Calu3 (cell line): ENCODE measurements at regions not wholly inside any gene's neighbourhood (a gene's known extent, or its start where the extent isn't known, plus 50 kb on each side); places are given as distances from the start of the nearest gene placed in this dataset.

Source experiments
- BruUV-seq: library from RNA; stranded (reverse); fragments of 400-500 nt; replicated peaks from 2 replicates; lab custom pipeline; 2021; lab: Mats Ljungman, UMichigan
- CTCF ChIA-PET: fragments of 300-600 bp; sonication (Branson Sonifier 250); formaldehyde crosslinking; loops from one replicate; lab custom pipeline; 2022; ENCODE audit warnings: antibody characterized with exemption; lab: Charles Lee
- DNase-seq: peaks from one replicate; pipeline ENCODE4 v3.0.0; 2022
- H3K27ac Mint-ChIP-seq: one replicate; pipeline ENCODE4 v1.8.0; 2022; ENCODE audit warnings: mixed read lengths; ENCODE audit not compliant: unreplicated experiment
- H3K27me3 Mint-ChIP-seq: one replicate; pipeline ENCODE4 v1.8.0; 2022; ENCODE audit warnings: mixed read lengths; ENCODE audit not compliant: unreplicated experiment
- H3K36me3 Mint-ChIP-seq: one replicate; pipeline ENCODE4 v1.8.0; 2022; ENCODE audit warnings: mild to moderate bottlenecking, moderate library complexity, mixed read lengths; ENCODE audit not compliant: insufficient read depth, unreplicated experiment
- H3K4me1 Mint-ChIP-seq: one replicate; pipeline ENCODE4 v1.8.0; 2022; ENCODE audit warnings: mild to moderate bottlenecking, low read depth, mixed read lengths; ENCODE audit not compliant: unreplicated experiment
- H3K4me3 Mint-ChIP-seq: one replicate; pipeline ENCODE4 v1.8.0; 2022; ENCODE audit warnings: mild to moderate bottlenecking, low read depth, moderate library complexity, mixed read lengths; ENCODE audit not compliant: unreplicated experiment
- H3K9me3 Mint-ChIP-seq: one replicate; pipeline ENCODE4 v1.8.0; 2022; ENCODE audit warnings: low read depth, mixed read lengths; ENCODE audit not compliant: unreplicated experiment
- intact Hi-C: fragments of 100-400 bp; cut with micrococcal nuclease; formaldehyde crosslinking; loops from one replicate; pipeline ENCODE4 v1.10.0; 2022; ENCODE audit not compliant: unreplicated experiment
- TF ChIP-seq, protein P1 (sequence below): fragments of 200-600 bp; IDR thresholded peaks from one replicate; pipeline ENCODE4 v1.8.0; 2022; ENCODE audit warnings: antibody characterized with exemption; ENCODE audit not compliant: unreplicated experiment

DNA sequence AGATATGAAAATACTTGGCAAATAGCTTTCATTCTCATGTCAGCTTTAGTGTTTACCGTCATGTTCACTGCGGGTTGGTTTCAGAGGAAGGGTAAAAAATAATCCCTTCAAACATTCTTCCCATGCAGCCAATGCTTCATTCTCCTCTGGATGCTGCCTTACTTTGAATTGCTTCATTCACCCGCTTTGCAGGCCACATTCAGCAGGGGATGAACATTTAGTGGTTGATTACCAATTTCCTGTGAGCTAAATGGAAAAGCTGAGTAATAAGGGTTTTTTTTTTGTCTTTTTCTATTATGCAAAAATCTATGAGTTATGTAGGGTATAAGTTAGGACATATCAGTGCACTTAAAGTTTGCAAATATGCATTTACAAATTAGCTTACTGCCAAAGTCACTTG, 96.3 kb upstream of the MEF2C start:
- no peak overlapping the region for H3K27ac Mint-ChIP-seq
- CTCF ChIA-PET = no interaction called here
- no peak overlapping the region for H3K4me3 Mint-ChIP-seq
- H3K36me3 Mint-ChIP-seq = no peaks in the 10 kb centered on the region
- TF ChIP-seq, protein P1, sequence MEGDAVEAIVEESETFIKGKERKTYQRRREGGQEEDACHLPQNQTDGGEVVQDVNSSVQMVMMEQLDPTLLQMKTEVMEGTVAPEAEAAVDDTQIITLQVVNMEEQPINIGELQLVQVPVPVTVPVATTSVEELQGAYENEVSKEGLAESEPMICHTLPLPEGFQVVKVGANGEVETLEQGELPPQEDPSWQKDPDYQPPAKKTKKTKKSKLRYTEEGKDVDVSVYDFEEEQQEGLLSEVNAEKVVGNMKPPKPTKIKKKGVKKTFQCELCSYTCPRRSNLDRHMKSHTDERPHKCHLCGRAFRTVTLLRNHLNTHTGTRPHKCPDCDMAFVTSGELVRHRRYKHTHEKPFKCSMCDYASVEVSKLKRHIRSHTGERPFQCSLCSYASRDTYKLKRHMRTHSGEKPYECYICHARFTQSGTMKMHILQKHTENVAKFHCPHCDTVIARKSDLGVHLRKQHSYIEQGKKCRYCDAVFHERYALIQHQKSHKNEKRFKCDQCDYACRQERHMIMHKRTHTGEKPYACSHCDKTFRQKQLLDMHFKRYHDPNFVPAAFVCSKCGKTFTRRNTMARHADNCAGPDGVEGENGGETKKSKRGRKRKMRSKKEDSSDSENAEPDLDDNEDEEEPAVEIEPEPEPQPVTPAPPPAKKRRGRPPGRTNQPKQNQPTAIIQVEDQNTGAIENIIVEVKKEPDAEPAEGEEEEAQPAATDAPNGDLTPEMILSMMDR = no peak
- no peaks in the 10 kb centered on the region for H3K27me3 Mint-ChIP-seq
- intact Hi-C loops = no loop called here
- H3K9me3 Mint-ChIP-seq = no peaks in the 10 kb centered on the region
- no peaks in the 10 kb centered on the region for H3K4me1 Mint-ChIP-seq
- DNase-seq = no peak
- no TSS peak for BruUV-seq

DNA sequence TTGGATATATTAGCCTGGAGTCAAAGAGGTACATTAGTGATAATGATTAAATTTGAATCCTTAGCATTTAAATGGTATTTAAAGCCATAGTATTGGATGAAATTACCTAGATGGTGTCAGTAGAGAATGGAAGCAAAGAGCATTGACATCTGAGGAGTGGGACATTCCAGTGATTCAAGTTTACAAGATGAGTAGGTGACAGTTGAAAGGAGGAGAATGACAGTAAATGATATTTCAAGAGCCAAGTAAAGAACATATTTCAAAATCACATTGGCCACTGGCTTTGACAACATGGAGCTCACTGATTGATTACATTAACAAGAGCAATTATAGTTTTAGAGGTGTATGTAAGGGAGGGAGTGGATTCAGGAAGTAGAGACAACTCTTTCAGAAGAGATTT, 93.9 kb upstream of the MEF2C start:
- no peak for DNase-seq
- H3K4me3 Mint-ChIP-seq = no peak overlapping the region
- BruUV-seq = no TSS peak
- H3K27ac Mint-ChIP-seq = no peak overlapping the region
- TF ChIP-seq, protein P1 = no peak
- H3K27me3 Mint-ChIP-seq = no peaks in the 10 kb centered on the region
- H3K4me1 Mint-ChIP-seq = no peaks in the 10 kb centered on the region
- CTCF ChIA-PET = no interaction called here
- peaks cover under 1% of the 10 kb centered on the region for H3K9me3 Mint-ChIP-seq
- H3K36me3 Mint-ChIP-seq = no peaks in the 10 kb centered on the region
- intact Hi-C loops = no loop called here

DNA sequence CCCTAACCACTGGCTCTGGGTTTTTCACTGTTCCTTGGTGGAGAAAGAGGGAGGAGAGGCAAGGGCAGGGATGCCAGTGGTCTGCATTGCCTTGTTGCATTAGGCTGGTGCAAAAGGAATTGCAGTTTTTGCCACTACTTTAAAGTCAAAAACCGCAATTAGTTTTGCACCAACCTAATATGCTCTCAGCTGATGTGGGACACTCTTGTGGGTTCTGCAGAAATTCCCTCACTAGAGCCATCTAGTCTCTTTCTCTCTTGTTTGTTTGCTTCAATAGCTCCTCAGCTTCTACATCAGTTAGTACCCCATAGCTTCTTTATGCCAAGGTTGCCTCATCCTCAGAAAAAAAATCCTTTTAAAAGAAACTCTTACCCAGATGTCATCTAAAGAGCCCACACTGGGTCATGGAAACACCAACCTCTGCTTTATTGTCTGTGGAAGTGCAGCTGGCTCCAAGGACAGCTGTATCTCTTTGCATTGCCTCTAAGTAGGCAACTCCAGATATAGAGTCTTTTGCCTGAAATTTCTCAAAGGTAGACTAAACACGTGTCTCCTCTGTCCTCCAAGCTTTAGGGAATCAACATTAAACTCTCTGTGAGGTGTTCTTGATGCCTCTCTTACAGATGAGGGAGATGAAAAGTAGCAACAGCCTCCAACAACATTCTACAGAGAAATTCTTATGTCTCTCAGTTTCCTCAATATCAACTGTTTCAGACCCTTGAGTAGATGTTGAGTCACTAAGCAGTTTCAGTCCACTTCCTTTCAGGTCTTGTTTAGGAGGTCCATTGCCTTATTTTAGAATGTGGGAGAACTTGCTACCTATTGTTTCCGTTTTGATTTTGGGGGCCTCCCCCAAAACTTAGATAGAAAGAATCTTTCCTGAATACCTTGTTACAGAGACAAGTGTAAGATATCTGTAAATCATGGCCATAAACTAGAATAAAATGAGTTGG, 84.9 kb upstream of the MEF2C start:
- H3K4me3 Mint-ChIP-seq = no peak overlapping the region
- intact Hi-C loops = no loop called here
- H3K36me3 Mint-ChIP-seq = no peaks in the 10 kb centered on the region
- no peaks in the 10 kb centered on the region for H3K4me1 Mint-ChIP-seq
- DNase-seq = no peak
- H3K27me3 Mint-ChIP-seq = no peaks in the 10 kb centered on the region
- no TSS peak for BruUV-seq
- CTCF ChIA-PET = interaction anchor here (0.6 kb wide), 1 partner anchor 1306 kb away, joined by 3 read pairs; no protein-coding TSS in a partner anchor
- peaks cover 3% of the 10 kb centered on the region for H3K9me3 Mint-ChIP-seq
- TF ChIP-seq, protein P1 = no peak
- no peak overlapping the region for H3K27ac Mint-ChIP-seq

DNA sequence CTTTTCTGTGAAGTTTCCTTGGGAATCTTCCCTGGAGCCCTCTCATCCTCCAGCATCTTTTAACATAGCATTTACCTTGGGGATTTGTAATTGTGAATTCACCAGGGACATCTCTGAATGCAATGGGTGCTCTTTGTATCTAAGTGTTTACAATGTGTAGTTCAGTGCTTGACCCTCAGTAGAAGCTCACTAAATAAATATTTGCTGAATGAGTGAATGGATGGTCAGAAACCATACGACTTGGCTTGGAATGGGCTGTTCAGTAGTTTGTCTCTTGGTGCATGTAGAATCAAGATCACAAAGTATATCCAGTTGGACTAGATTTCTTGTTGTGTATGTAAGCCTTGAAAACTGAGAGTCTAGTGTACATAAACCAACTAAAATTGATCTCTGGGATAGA, 81.8 kb upstream of the MEF2C start:
- Mint-ChIP-seq H3K36me3 (no peaks in the 10 kb centered on the region), H3K4me1 (no peaks in the 10 kb centered on the region), H3K9me3 (peaks cover 2% of the 10 kb centered on the region), H3K27ac (no peak overlapping the region), H3K27me3 (no peaks in the 10 kb centered on the region), H3K4me3 (no peak overlapping the region)
- intact Hi-C loops = no loop called here
- TF ChIP-seq, protein P1 = no peak
- DNase-seq = no peak
- no TSS peak for BruUV-seq
- CTCF ChIA-PET = interaction anchor here (0.7 kb wide), 1 partner anchor 726 kb away, joined by 3 read pairs; no protein-coding TSS in a partner anchor
